Head of caudate nucleus (tissue), 42 donors: ENCODE measurements at regions not wholly inside any gene's neighbourhood (a gene's known extent, or its start where the extent isn't known, plus 50 kb on each side); places are given as distances from the start of the nearest gene placed in this dataset.
"Not testable (repeated sequence)": the region's sequence is repeated elsewhere in the genome, so short reads cannot be mapped to it uniquely, and the experiment has no call there.

Experiments used
- DNase-seq, 42 donors: peaks; one replicate each; pipeline versions ENCODE4 v3.0.0 to v3.0.0-alpha.2; 2020 to 2021; ENCODE audit warnings: mixed read lengths in 7 of 42
- intact Hi-C: fragments of 100-400 bp; cut with DNase I; formaldehyde crosslinking; loops from one replicate; pipeline ENCODE4 v1.15.0; 2022

DNA sequence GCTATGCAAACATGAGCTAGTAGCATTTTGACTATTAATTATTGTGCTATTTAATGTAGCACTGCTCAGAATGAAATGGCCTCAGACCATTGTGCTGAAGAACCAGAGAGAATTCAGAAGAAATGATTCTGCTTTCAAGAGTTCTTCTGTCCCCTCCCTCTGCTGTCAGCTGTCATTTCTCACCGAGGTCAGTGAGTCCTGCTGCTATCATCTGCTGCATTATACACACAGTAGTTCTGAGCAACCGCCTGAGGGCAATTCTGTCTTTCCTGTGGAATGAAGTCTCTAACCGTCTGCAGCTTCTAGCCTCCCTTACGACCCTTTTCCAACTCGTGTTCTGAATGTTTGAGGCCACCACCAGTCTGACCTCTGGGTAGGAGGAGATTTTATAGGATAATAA is 249.4 kb downstream of the HNRNPD start:
- intact Hi-C loops, result no loop called here
- DNase-seq, result no peak

- DNase-seq, result no peak
Observed at GRCh38 chr4:82123934-82124333, 249.9 kb downstream of the HNRNPD start.

GRCh38 chr4:82115183-82115582 is 258.6 kb downstream of the HNRNPD start:
- DNase-seq, intact Hi-C loops: not testable (repeated sequence)

More at GRCh38 chr4:82123934-82124333, 249.9 kb downstream of the HNRNPD start:
- intact Hi-C loops, result no loop called here

- DNase-seq, result no peak
- intact Hi-C loops, result no loop called here
Observed at GRCh38 chr4:82108506-82108905, 265.3 kb downstream of the HNRNPD start.

GRCh38 chr4:82104578-82104977 is 269.2 kb downstream of the HNRNPD start:
- intact Hi-C loops, result no loop called here
- no peak for DNase-seq

GRCh38 chr4:82099928-82100579 is 273.7 kb downstream of the HNRNPD start:
- peak in 5 of 42 donors; percentile 15 to 62 (median 29) for DNase-seq
- intact Hi-C loops, result no loop called here

DNA sequence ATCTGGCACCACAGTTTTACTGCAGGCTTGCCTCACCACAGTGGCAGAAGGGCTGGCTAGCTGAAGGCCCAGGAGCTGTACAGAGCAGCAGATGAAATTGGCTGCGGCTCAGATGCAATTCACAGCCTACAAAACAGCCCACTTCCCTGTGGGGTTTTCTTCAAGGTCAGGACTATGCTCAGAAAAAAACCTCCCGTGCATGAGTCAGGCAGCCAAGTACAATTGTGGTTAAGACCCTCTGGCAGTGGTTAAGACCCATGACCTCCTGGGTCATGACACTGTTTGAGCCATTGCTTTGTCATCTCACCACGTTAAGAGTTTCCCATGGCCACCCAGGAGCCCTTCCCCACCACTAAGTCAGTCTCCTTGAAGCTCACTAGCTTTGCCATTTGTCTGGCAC is 276.3 kb downstream of the HNRNPD start:
- no peak for DNase-seq
- intact Hi-C loops, result no loop called here

DNA sequence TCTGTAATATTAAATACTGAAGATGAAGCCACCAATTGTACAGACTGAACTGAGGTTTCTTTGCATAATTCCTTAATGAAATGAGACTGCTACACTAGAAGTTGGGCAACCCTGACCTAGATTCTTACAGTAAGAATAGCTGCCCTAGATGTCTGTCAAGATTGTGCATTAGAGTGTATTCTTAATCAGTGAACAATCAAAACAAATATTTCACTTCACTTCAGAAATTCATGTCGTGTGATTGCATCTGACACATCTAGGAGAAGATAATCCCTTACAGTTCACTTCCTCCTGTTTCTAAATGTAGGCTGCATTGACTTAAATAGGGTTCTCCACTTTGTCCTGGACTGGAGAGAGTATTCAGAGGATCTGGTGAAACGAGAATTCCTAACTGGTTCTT is 283.1 kb downstream of the HNRNPD start:
- intact Hi-C loops, result no loop called here
- DNase-seq, result no peak

- intact Hi-C loops, result no loop called here
- no peak for DNase-seq
Observed at GRCh38 chr4:82084747-82085146, 289.0 kb downstream of the HNRNPD start.

DNA sequence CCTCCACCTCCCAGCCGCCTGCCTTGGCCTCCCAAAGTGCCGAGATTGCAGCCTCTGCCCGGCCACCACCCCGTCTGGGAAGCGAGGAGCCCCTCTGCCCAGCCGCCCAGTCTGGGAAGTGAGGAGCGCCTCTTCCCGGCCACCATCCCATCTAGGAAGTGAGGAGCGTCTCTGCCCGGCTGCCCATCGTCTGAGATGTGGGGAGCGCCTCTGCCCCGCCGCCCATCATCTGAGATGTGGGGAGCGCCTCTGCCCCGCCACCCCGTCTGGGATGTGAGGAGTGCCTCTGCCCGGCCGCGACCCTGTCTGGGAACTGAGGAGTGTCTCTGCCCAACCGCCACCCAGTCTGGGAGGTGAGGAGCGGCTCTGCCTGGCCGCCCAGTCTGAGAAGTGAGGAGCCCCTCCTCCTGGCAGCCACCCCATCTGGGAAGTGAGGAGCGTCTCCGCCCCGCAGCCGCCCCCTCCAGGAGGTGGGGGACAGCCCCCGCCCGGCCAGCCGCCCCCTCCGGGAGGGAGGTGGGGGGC is 296.3 kb downstream of the HNRNPD start:
- intact Hi-C loops, DNase-seq: not testable (repeated sequence)

- DNase-seq, result no peak
- intact Hi-C loops, result no loop called here
Observed at GRCh38 chr4:82076809-82077208, 297.0 kb downstream of the HNRNPD start.

DNA sequence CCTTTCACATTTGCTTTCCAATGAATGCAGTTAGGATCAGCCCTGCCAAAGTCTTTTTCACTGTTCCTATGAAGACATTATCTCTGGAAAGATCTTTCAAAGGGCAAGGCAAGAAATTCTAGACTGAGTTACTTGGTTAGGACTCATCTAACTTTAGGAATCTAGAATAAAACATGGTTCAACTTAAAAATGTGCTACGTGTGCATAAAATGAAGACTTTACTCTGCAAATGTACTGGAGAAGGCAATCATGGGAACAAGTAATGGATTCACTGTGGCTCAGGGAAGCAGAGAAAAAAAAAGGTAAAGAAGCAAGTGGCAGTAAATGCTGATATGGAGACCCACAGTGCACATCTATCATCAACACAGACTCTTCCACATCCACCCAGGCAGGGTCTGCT is 297.4 kb downstream of the HNRNPD start:
- no peak for DNase-seq
- intact Hi-C loops, result no loop called here

GRCh38 chr4:82071951-82072350 is 301.8 kb downstream of the HNRNPD start:
- DNase-seq, result no peak
- intact Hi-C loops, result no loop called here

DNA sequence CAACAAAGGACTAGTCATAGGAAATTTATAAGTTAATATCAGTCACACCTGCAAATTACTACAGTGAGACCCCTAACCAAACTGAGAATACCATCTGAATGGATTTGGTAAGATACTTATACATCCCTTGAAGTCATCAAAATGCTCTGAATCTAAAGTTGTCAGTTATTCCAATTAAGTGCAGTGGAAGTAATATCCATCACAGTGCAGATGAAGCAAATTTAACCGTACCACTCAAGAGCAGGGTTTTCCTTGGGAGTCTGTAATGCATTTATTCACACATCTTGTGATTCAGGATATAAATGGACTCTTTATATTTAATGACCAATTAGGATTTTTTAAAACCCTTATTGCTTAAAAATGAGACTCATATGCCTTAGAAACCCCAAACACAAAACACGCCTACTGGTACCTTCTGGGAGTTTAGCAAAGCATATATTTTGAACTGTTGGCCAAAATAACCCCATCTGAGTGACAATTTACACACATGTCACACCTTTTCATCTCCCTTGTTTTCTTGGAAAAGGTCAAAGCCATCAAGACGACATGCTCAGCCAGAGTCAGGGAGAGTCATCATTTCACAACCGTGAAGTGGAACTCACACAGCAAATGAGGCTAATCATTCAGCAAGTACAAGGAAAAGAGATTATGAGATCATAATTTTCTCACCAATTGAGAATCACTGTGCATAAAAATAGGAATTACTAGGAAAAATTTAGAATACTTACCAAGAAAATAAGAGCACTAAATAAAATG is 303.7 kb downstream of the HNRNPD start:
- no peak for DNase-seq
- intact Hi-C loops, result no loop called here

DNA sequence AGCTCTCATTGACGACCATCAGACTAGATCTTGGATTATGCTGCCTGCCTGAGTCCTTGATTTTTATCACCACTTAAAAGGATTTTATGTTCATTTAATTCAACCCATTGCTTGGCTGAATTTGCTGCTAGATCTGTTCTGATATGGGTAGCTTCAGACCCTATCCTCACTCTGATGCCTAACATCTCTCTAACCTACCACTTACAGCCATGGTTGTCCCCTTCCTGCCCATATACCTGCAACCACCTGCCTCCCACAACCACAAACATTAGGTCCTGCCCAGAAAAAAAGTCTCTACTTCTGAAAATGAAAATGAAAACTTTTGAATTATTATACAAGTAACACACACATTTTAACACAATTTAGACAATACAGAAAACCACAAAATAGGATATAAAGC is 310.8 kb downstream of the HNRNPD start:
- intact Hi-C loops, result no loop called here
- DNase-seq, result no peak

GRCh38 chr4:82057990-82058544 is 315.7 kb downstream of the HNRNPD start:
- DNase-seq, result no peak
- intact Hi-C loops, result no loop called here

DNA sequence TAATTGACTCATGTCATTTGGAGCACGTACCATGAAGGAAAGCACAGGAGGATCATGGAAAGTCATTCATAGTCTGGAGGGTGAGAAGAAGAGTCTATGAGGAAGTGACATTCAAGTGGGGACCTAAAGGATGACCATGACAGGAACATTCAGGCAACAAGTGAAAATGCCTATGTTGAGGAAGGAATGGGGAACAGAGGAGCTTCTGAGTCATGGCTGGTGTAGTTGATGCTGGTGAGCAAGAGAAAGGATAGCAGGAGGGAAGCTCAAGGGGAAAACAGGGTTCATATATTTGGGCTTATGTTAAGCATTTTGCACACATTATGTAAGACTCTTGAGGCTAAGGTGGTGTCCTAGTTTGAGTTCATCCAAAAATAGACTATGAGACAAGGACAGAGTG is 318.6 kb downstream of the HNRNPD start:
- intact Hi-C loops, result no loop called here
- DNase-seq, result no peak

GRCh38 chr4:82053396-82053795 is 320.4 kb downstream of the HNRNPD start:
- intact Hi-C loops, result no loop called here
- DNase-seq, result no peak

- DNase-seq, result no peak
- intact Hi-C loops, result no loop called here
Observed at GRCh38 chr4:82050796-82051195, 323.0 kb downstream of the HNRNPD start.

GRCh38 chr4:82049294-82049693 is 324.5 kb downstream of the HNRNPD start:
- intact Hi-C loops, result no loop called here
- no peak for DNase-seq
